Adrenal gland (tissue), 5 donors: ENCODE measurements at regions not wholly inside any gene's neighbourhood (a gene's known extent, or its start where the extent isn't known, plus 50 kb on each side); places are given as distances from the start of the nearest gene placed in this dataset.

Source experiments
- POLR2A ChIP-seq, 2 donors: fragments of 450-650 bp; IDR thresholded peaks; one replicate each; pipeline ENCODE4 v1.6.1; 2017; ENCODE audit warnings: antibody characterized with exemption in 2 of 2, mild to moderate bottlenecking in 2 of 2, moderate library complexity in 1 of 2
- TF ChIP-seq, protein P1 (sequence below), 6 experiments: fragments of 450-650 bp in 4 of 6; fragments of 200-600 bp in 2 of 6; sonication (generic) in 1 of 6; IDR thresholded peaks; 1 replicate in 5 of 6; 2 replicates in 1 of 6; pipeline versions ENCODE4 v1.5.1 to v1.8.0; 2016 to 2021; ENCODE audit warnings: antibody characterized with exemption in 6 of 6, mild to moderate bottlenecking in 2 of 6, moderate library complexity in 1 of 6
- donor health status: DM: no; HTN: no; CAD: no.

- no peak for TF ChIP-seq POLR2A (IDR thresholded peaks at IDR 0.05)
- TF ChIP-seq, protein P1, sequence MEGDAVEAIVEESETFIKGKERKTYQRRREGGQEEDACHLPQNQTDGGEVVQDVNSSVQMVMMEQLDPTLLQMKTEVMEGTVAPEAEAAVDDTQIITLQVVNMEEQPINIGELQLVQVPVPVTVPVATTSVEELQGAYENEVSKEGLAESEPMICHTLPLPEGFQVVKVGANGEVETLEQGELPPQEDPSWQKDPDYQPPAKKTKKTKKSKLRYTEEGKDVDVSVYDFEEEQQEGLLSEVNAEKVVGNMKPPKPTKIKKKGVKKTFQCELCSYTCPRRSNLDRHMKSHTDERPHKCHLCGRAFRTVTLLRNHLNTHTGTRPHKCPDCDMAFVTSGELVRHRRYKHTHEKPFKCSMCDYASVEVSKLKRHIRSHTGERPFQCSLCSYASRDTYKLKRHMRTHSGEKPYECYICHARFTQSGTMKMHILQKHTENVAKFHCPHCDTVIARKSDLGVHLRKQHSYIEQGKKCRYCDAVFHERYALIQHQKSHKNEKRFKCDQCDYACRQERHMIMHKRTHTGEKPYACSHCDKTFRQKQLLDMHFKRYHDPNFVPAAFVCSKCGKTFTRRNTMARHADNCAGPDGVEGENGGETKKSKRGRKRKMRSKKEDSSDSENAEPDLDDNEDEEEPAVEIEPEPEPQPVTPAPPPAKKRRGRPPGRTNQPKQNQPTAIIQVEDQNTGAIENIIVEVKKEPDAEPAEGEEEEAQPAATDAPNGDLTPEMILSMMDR (IDR thresholded peaks at IDR 0.05), result no peak
These were observed 105.6 kb upstream of the FSHR start for GRCh38 chr2:49259926-49260325.
